Chondrocyte (in vitro differentiated cells): ENCODE measurements at regions not wholly inside any gene's neighbourhood (a gene's known extent, or its start where the extent isn't known, plus 50 kb on each side); places are given as distances from the start of the nearest gene placed in this dataset.

Source experiments
- DNase-seq: peaks from one replicate; pipeline ENCODE4 v3.0.0; 2021; ENCODE audit warnings: mixed read lengths, low spot score
- H3K27ac Mint-ChIP-seq: one replicate; pipeline ENCODE4 v1.8.0; 2021; ENCODE audit warnings: mild to moderate bottlenecking, moderate library complexity, mixed read lengths; ENCODE audit not compliant: unreplicated experiment
- H3K27me3 Mint-ChIP-seq: 2 replicates; pipeline ENCODE4 v1.8.0; 2021; ENCODE audit warnings: low read depth, mixed read lengths
- H3K36me3 Mint-ChIP-seq: 2 replicates; pipeline ENCODE4 v1.8.0; 2021; ENCODE audit warnings: low read depth, mixed read lengths
- H3K4me1 Mint-ChIP-seq: 2 replicates; pipeline ENCODE4 v1.8.0; 2021; ENCODE audit warnings: low read depth, mild to moderate bottlenecking, mixed read lengths
- H3K4me3 Mint-ChIP-seq: one replicate; pipeline ENCODE4 v1.8.0; 2021; ENCODE audit warnings: mild to moderate bottlenecking, moderate library complexity, mixed read lengths; ENCODE audit not compliant: unreplicated experiment
- H3K9me3 Mint-ChIP-seq: 2 replicates; pipeline ENCODE4 v1.8.0; 2021; ENCODE audit warnings: low read depth, mixed read lengths
- TF ChIP-seq, protein P1 (sequence below): fragments of 200-600 bp; sonication (generic); IDR thresholded peaks from 2 replicates; pipeline ENCODE4 v1.5.0; 2021; ENCODE audit warnings: antibody characterized with exemption, mild to moderate bottlenecking, moderate library complexity

DNA sequence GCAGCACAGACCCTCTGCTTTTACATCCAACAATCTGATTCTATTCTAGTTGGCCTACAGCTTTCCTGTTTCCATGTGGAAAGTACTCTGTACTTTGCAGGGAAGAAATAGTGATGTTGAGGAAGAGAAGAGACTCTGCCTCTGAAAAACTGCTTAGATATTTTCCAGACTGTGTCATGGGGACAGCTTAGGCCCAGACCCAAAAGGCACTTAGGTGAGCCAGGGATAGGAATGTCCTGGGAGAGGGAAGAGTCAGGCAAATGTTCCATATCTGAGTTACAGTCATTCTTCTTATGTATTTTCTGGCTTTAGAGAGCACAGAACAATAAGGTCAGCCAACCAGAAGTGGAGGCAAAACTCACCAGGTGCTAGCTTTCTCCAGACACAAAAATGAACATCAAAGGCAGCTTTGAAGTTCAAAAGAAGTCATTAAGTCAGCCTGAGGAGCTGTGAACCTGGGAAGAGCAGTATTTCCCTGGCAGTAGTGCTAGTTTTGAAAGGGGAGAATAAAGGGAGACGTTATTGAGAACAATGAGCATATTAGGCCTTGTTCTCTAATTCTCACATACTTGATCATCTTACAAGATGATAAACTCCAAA lies 199.7 kb upstream of the LMNTD1 start:
- TF ChIP-seq, protein P1, sequence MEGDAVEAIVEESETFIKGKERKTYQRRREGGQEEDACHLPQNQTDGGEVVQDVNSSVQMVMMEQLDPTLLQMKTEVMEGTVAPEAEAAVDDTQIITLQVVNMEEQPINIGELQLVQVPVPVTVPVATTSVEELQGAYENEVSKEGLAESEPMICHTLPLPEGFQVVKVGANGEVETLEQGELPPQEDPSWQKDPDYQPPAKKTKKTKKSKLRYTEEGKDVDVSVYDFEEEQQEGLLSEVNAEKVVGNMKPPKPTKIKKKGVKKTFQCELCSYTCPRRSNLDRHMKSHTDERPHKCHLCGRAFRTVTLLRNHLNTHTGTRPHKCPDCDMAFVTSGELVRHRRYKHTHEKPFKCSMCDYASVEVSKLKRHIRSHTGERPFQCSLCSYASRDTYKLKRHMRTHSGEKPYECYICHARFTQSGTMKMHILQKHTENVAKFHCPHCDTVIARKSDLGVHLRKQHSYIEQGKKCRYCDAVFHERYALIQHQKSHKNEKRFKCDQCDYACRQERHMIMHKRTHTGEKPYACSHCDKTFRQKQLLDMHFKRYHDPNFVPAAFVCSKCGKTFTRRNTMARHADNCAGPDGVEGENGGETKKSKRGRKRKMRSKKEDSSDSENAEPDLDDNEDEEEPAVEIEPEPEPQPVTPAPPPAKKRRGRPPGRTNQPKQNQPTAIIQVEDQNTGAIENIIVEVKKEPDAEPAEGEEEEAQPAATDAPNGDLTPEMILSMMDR: no peak

DNA sequence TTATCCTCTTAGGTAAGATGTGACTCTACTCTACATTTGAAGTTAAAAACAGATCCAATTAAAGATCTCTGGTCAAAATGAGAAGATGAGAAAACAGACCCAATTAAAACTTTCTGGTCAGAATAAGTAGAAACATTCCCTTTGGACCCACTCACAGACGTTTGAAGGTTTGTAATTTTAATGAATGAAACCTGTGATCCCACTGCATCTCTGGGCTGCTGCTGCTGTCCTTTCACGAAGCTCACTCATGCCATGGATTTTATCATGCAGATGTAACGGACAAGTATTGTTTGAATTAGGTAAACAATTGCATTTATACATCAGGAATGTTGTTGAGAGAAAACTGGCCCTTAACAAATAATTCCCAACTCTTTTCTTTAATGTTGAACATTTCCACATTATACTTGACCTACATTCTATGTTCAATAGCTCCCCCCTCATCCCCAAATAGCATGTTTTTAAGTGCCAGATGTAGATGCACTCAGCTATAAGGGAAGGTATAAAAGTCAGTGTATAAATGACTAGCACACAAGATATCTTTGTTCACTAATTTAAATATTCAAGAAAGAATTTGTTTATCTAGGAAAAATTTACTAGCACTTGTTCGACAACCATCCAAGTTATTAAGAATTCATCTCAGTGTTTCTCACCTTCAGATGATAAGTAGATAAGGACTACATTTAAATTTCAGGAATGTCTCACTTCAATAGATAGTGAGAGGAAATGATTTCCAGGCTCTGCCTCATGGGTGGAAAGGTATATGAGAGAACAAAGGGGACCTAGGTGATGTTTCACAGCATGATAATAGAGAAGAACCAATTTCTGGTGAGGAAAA lies 202.3 kb upstream of the LMNTD1 start:
- H3K27ac Mint-ChIP-seq: no peak overlapping the region
- no peak for DNase-seq
- no peaks in the 10 kb centered on the region for H3K9me3 Mint-ChIP-seq
- H3K27me3 Mint-ChIP-seq: no peaks in the 10 kb centered on the region
- TF ChIP-seq, protein P1: no peak
- H3K4me1 Mint-ChIP-seq: peaks cover 4% of the 10 kb centered on the region
- no peak overlapping the region for H3K4me3 Mint-ChIP-seq
- no peaks in the 10 kb centered on the region for H3K36me3 Mint-ChIP-seq

More for the DNA sequence above, 199.7 kb upstream of the LMNTD1 start:
- Mint-ChIP-seq H3K36me3 (no peaks in the 10 kb centered on the region), H3K27me3 (no peaks in the 10 kb centered on the region), H3K4me3 (no peak overlapping the region), H3K9me3 (no peaks in the 10 kb centered on the region), H3K4me1 (no peaks in the 10 kb centered on the region), H3K27ac (no peak overlapping the region)
- DNase-seq: no peak

DNA sequence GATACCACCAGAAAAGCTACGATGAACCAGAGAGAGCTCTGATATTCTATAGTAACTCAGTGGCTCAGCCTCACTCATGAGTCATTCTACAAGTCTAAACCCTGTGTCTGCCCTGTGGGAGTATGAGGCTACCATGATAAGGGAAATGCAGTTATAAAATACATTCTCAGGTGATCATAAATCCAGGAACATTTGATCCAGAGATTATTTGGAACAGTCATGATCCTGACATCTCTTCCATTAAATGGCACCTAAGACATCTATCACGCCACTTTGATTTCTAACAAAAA lies 202.6 kb upstream of the RASSF8 start:
- Mint-ChIP-seq H3K36me3 (no peaks in the 10 kb centered on the region), H3K4me1 (peaks cover 4% of the 10 kb centered on the region), H3K27me3 (no peaks in the 10 kb centered on the region), H3K9me3 (no peaks in the 10 kb centered on the region), H3K4me3 (no peak overlapping the region), H3K27ac (no peak overlapping the region)
- TF ChIP-seq, protein P1: no peak
- no peak for DNase-seq

DNA sequence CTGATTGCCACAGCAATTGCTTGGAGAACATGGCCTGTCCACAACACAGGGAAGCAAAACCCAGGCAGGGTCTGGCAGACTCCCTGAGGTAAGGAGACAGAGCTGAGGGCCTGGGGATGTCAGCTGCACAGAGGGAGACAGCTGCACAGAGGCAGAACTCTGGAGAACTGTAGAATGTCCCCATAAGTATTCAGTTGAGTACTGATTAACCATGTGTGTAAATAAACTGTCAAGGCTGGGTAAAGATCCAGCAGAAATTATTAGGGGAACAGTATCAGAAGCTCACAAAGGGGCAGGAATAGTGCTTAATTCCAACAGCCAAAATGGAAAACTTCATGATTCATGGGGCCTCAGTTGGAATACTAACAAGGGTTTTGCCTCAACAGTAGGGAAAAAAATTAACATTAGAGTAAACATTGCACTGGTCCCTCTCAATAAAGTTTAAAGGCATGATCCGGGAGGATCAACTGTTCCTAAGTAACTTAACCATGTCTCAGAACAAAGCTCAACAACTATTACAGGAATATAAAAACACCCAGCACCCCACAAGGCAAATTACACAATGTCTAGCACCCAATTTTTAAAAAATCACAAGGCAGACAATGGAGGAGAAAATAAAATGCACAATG lies 201.3 kb upstream of the RASSF8 start:
- H3K27ac Mint-ChIP-seq: no peak overlapping the region
- TF ChIP-seq, protein P1: no peak
- H3K9me3 Mint-ChIP-seq: no peaks in the 10 kb centered on the region
- no peaks in the 10 kb centered on the region for H3K27me3 Mint-ChIP-seq
- no peak for DNase-seq
- no peaks in the 10 kb centered on the region for H3K36me3 Mint-ChIP-seq
- H3K4me3 Mint-ChIP-seq: no peak overlapping the region
- peaks cover 4% of the 10 kb centered on the region for H3K4me1 Mint-ChIP-seq

DNA sequence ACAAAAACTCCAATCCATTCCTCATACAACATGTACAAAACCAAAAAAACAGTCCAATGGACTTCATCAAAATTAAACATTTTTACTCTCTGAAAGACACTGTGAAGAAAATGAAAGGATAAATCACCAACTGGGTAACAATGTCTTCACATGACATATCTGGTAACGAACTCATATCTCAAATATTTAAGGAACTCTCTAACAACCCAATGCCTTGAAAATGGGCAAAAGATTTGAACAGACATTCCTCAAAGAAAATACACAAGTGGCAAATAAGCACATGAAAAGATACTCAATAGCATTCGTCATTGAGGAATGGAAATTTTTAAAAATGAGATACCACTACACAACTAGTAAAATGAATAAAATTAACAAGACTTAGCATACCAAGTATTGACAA lies 198.7 kb upstream of the RASSF8 start:
- Mint-ChIP-seq H3K4me3 (no peak overlapping the region), H3K4me1 (peaks cover 9% of the 10 kb centered on the region), H3K36me3 (peaks cover 1% of the 10 kb centered on the region), H3K27me3 (no peaks in the 10 kb centered on the region), H3K9me3 (no peaks in the 10 kb centered on the region), H3K27ac (no peak overlapping the region)
- TF ChIP-seq, protein P1: no peak
- no peak for DNase-seq
